Panc1 (cell line): ENCODE measurements at regions not wholly inside any gene's neighbourhood (a gene's known extent, or its start where the extent isn't known, plus 50 kb on each side); places are given as distances from the start of the nearest gene placed in this dataset.

Experiments
- POLR2AphosphoS5 ChIP-seq: IDR thresholded peaks from 2 replicates; pipeline ENCODE4 v1.6.1; 2012; ENCODE audit warnings: mild to moderate bottlenecking, low read depth, low read length, moderate library complexity
- TF ChIP-seq, protein P1 (sequence below): fragments of 450-650 bp; IDR thresholded peaks from 2 replicates; pipeline ENCODE4 v1.5.1; 2017; ENCODE audit warnings: mild to moderate bottlenecking

DNA sequence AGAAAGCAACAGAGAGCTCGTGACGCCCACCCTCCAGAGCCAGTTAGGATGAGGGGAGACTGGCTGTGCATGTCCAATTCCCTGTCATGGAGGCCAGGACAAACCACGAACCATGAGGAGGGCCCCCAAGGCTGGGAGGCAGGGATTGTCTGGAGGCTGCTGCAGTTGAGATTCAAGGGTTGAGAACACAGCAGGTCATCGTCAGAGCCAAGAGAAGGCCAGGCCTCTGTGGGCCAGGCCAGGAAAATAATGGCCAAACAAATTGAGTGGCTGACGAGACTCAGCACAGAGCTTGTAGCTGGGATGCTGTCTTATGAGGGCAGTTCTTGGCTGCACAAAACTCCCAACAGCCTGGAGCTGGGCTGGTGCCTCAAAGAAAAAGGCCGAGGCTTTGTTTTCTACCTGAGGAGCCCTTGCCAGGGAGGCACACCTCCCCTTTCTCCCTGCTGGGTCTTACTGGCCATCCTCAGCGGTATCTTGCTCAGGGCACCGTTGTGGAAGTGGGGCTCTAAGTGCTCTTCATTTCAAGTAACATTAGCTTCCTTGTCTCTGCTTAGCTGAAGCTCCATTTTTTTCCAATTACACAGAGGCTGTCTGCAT is 665.9 kb downstream of the BCL11B start:
- TF ChIP-seq POLR2AphosphoS5: no peak
- TF ChIP-seq, protein P1, sequence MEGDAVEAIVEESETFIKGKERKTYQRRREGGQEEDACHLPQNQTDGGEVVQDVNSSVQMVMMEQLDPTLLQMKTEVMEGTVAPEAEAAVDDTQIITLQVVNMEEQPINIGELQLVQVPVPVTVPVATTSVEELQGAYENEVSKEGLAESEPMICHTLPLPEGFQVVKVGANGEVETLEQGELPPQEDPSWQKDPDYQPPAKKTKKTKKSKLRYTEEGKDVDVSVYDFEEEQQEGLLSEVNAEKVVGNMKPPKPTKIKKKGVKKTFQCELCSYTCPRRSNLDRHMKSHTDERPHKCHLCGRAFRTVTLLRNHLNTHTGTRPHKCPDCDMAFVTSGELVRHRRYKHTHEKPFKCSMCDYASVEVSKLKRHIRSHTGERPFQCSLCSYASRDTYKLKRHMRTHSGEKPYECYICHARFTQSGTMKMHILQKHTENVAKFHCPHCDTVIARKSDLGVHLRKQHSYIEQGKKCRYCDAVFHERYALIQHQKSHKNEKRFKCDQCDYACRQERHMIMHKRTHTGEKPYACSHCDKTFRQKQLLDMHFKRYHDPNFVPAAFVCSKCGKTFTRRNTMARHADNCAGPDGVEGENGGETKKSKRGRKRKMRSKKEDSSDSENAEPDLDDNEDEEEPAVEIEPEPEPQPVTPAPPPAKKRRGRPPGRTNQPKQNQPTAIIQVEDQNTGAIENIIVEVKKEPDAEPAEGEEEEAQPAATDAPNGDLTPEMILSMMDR: no peak
